AG10803 (cell line): ENCODE measurements at regions not wholly inside any gene's neighbourhood (a gene's known extent, or its start where the extent isn't known, plus 50 kb on each side); places are given as distances from the start of the nearest gene placed in this dataset.
A peak's percentile ranks its signal among the peaks of the same experiment; 100 is the strongest.

Experiments used
- DNase-seq: peaks from one replicate; pipeline ENCODE4 v3.0.0; 2010; ENCODE audit warnings: low read depth
- H3K4me3 ChIP-seq: 2 replicates; pipeline ENCODE4 v1.5.1; 2011; ENCODE audit warnings: mild to moderate bottlenecking, low read length, control low read depth
- TF ChIP-seq, protein P1 (sequence below): conservative IDR thresholded peaks from 2 replicates; pipeline ENCODE4 v1.5.1; 2011; ENCODE audit warnings: mild to moderate bottlenecking, low read length, control low read depth, inconsistent platforms

DNA sequence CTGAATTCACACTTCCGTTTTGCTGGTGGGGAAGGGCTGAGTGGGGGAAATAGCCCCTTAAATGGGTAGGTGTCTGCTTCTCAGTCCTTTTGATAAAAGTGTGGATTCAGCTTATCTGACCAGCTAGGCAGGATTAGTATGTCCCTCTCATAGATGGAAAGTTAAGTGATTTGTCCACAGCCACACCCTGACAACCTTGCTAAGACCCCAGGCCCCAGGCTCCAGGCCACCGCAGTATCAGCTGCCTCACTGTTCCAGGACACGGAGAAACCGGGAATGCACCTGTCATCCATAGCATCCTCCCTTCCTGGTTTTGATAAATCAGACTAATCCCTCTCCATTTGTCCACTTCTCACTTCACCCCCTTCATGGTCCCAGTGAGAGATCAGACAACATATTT lies 197.7 kb downstream of the USP12 start:
- H3K4me3 ChIP-seq: no peak overlapping the region
- TF ChIP-seq, protein P1, sequence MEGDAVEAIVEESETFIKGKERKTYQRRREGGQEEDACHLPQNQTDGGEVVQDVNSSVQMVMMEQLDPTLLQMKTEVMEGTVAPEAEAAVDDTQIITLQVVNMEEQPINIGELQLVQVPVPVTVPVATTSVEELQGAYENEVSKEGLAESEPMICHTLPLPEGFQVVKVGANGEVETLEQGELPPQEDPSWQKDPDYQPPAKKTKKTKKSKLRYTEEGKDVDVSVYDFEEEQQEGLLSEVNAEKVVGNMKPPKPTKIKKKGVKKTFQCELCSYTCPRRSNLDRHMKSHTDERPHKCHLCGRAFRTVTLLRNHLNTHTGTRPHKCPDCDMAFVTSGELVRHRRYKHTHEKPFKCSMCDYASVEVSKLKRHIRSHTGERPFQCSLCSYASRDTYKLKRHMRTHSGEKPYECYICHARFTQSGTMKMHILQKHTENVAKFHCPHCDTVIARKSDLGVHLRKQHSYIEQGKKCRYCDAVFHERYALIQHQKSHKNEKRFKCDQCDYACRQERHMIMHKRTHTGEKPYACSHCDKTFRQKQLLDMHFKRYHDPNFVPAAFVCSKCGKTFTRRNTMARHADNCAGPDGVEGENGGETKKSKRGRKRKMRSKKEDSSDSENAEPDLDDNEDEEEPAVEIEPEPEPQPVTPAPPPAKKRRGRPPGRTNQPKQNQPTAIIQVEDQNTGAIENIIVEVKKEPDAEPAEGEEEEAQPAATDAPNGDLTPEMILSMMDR: no peak
- DNase-seq: no peak

DNA sequence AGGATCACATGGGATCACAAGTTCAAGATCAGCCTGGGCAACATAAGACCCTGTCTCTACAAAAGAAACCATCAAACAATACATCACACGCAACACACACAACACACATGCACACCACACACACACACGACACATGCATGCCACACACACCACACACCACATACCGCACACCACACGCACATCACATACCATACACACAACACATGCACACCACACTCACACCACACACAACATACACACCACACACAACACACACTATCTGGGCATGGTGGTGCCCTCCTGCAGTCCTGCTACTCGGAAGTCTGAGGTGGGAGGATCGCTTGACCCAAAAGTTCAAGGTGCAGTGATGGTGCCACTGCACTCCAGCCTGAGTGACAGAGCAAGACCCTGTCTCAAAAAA lies 198.3 kb downstream of the USP12 start:
- DNase-seq: no peak
- TF ChIP-seq, protein P1: no peak
- no peak overlapping the region for H3K4me3 ChIP-seq

DNA sequence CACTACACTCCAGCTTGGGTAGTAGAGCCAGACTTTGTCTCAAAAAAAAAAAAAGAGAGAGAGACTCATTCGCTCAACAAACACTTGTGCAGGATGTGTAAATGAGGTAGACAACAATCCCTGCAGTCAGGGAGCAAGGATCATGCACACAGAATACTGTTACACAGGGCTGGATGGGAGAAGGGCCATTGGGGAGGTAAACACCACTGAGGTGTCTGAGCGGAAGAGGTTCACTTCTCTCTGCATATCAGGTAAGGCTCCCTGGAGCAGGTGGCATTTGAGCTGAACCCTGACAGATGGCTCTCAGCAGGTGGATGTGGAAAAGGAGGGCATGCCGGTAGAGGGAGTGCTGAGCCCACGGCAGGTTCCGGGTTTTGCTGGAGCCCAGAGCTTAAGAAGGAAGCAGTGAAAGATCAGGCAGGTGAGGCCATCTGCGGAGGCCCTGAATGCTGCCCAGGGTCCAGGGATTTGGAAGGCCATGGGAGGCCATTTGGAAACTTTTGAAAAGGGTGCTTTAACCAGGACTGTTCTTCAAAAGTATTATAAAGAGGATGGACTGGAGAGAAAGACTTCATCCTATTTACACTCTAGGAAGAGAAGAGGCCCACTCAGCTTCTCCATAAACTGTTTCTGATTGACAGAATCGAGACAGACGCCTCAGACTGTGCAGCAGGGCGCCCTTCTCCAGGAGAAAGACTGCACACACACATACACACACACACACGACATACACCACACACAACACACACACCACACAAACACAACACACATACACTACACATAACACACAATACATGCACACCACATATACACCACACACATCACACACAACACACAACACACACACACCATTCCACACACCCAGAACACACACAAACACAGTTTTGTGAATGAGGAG lies 199.4 kb downstream of the USP12 start:
- TF ChIP-seq, protein P1: peak; percentile 33
- DNase-seq: no peak
- H3K4me3 ChIP-seq: no peak overlapping the region

DNA sequence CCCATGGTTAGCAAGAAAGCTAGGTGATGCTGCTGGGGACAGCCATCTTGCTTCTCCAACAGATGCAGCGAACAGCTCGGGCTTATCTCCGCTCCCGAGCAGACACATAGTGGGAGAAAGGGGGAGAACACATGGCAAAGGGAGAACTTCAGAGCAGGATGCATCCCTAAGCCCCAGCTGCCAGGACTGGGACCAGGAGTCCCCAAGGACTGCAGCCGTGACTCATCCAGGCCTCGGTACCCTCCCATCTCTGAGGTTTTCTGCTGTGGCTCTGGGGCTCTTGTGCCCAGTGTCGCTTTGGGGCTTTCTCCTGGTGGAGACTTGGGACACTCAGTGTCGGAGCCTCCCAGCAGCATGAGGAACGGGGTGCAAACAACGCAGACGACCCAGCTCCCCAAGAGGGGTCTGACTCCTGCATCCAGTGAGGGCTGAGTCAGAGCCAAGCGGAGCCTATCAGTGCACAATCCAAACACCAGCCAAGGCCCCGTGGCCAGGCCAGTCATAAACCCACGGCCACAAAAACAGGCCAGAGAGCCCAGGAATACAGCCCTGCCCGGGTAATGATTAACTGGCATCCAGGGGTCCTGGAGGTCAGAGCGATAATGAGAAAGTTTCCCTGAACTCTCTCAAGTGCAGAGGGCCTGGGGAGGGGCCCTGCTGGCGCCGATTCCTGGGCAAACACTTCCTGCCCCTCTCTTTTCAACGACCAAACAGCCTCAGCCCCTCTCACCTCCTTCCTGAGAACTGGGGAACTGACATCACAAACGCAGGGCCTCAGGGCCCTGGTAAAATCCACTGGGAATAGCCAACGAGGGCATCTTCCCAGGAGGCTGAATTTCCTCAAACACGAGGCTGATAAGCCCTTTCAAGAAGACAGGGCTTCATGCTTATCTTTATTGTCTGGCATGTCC lies 202.9 kb downstream of the USP12 start:
- TF ChIP-seq, protein P1: no peak
- DNase-seq: no peak
- no peak overlapping the region for H3K4me3 ChIP-seq

DNA sequence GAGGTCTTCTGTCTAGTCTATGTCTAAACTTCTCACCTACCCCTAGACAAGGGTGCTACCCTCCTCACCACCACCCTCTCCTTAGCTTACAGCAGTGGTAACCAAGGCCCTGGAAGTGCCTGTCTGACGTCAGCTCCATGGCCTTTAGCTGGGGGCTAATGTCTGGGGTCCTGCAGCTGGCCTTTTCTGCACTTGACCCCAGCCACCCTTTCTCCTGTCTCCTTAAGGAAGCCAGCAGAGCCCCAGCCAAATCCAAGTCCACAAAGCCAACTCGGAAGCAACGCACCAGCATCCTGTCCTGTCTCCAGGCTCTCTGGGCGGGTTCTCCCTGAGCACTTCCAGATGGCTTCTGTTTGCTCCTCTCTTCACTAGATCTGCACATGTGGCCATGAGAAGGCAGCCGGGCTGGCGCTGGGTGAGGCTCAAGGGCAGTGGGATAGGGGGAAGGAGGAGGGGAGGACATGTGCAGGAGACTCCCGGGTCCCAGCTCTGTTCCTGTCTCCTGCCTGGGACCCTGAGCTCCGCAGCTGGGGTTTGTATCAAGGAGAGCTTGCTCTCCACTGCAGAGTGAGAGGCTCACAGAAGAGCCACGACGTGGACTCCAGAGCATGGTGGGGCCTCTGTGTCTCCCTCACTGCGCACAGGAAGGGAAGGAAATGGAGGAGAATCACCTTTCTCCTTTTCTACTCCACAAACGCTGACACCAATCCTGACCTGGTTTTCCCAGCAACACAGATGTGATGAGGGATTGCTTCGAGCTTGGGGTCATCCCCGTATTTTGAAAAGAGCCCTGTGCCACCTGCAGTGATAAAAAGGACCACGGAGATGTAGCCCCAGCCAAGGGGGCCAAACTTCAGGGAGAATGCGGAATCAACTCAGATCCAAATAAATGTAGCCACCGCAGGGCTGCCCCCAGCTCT lies 204.2 kb downstream of the USP12 start:
- TF ChIP-seq, protein P1: no peak
- peak; percentile 35 for DNase-seq
- H3K4me3 ChIP-seq: no peak overlapping the region

DNA sequence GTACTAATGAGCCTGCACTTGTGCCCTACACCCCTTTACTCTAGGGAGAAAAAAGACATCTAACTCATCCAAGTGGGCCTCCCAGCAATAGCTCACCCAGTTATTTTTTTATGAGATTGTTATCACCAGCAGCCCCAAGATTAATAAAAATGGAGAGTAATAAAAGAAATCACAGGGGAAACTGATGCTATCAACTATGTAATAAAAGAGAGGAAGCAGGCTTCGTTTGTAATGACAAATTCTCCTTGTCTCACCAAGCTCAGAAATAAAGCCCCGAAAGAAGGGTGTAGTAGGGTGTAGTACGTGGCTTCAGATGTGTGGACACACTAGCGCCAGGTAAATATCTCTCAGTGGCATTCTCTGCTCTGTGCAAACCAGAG lies 204.9 kb downstream of the USP12 start:
- H3K4me3 ChIP-seq: no peak overlapping the region
- no peak for DNase-seq
- TF ChIP-seq, protein P1: no peak
